ENCODE measurements at regions not wholly inside any gene's neighbourhood (a gene's known extent, or its start where the extent isn't known, plus 50 kb on each side); places are given as distances from the start of the nearest gene placed in this dataset.

GRCh38 chr4:115430024-115430423 is 316.6 kb upstream of the NDST4 start:
- Histone ChIP-seq H3K4me1 (ENCODE audit: control insufficient read depth, insufficient read depth, low read length) (no peaks in the 10 kb centered on the region), H3K4me3 (ENCODE audit: insufficient read depth, low read depth, low read length) (no peak overlapping the region), H3K36me3 (ENCODE audit: control insufficient read depth, insufficient read depth, low read length) (no peaks in the 10 kb centered on the region), H3K27me3 (ENCODE audit: control insufficient read depth, insufficient read depth, low read length, poor library complexity, severe bottlenecking) (no peaks in the 10 kb centered on the region), H3K9me3 (ENCODE audit: control insufficient read depth, low read length) (no peaks in the 10 kb centered on the region), H3K27ac (ENCODE audit: insufficient read depth, low read depth, low read length, poor library complexity, severe bottlenecking) (no peak overlapping the region)
- 100% methylated on average over 1 of the region's 3 CpGs for WGBS, 2 experiments

- H3K4me1 ChIP-seq (ENCODE audit: control insufficient read depth, insufficient read depth, low read length), result no peaks in the 10 kb centered on the region
These were observed 315.0 kb upstream of the NDST4 start for GRCh38 chr4:115428455-115428854.

DNA sequence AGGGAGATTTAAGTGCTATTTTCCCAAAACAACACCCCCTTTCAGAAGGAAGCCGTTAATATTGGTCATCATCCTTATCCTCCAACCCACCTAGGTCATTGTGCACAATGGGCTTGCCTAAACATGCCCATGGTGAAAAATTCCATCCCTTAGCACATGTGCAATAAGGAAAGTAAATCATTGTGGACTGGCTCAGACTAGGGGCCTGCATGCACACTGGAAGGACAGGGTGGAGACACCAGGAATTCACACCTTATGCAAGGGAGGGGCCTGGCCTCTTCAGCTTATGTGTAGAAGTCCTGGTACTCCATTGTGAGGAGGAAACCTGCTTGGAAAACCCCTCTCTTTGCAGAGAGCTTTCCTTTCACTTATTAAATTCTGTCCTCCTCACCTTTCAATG is 311.4 kb upstream of the NDST4 start:
- H3K36me3 ChIP-seq (ENCODE audit: control insufficient read depth, insufficient read depth, low read length), result no peaks in the 10 kb centered on the region
- WGBS, 2 experiments, result 94 to 100% methylated on average over 1 of the region's 1 CpG

More at GRCh38 chr4:115428455-115428854, 315.0 kb upstream of the NDST4 start:
- no peak overlapping the region for H3K4me3 ChIP-seq (ENCODE audit: insufficient read depth, low read depth, low read length)
- 91 to 94% methylated on average over 1 of the region's 1 CpG for WGBS, 2 experiments
- H3K27ac ChIP-seq (ENCODE audit: insufficient read depth, low read depth, low read length, poor library complexity, severe bottlenecking), result no peak overlapping the region
- H3K27me3 ChIP-seq (ENCODE audit: control insufficient read depth, insufficient read depth, low read length, poor library complexity, severe bottlenecking), result no peaks in the 10 kb centered on the region
- no peaks in the 10 kb centered on the region for H3K9me3 ChIP-seq (ENCODE audit: control insufficient read depth, low read length)
- H3K36me3 ChIP-seq (ENCODE audit: control insufficient read depth, insufficient read depth, low read length), result no peaks in the 10 kb centered on the region

DNA sequence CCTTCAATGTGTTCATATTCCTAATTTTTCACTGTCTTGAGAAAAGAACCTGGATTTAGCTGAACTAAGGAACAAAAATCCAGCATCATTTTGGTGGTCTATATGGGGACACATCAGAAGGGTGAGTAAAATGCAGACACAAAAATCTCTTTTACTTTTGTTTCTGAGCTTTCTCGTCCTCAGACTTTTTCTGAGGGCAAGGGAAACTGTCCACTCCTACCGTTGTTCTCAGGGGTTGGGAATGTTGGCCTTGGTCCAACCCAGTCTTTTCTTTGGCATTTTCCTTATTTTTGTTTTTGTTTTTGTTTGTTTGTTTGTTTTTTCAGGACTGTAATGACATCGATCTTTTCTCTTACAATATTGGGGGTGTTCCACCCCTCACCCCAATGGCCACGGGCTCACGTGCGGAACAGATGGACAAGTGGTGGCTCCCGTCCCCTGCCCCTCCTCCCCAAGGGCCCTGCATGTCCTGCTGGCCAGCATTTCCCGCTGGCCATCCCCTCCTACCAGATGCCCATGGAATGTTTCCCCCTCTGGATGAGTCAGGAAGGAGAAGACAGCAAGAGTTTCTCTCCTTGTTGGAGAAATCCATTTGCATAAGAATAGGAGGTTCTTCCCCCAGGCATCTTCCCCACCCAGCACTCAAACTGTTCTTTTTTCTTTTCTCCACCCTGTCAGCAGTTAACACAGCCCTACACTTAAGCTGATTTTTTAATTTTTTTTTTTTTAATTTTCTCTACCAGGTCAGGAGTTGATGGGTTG is 305.4 kb upstream of the NDST4 start:
- H3K36me3 ChIP-seq (ENCODE audit: control insufficient read depth, insufficient read depth, low read length), result no peaks in the 10 kb centered on the region
- no peak overlapping the region for H3K27ac ChIP-seq (ENCODE audit: insufficient read depth, low read depth, low read length, poor library complexity, severe bottlenecking)
- H3K9me3 ChIP-seq (ENCODE audit: control insufficient read depth, low read length), result no peaks in the 10 kb centered on the region
- no peaks in the 10 kb centered on the region for H3K4me1 ChIP-seq (ENCODE audit: control insufficient read depth, insufficient read depth, low read length)
- no peaks in the 10 kb centered on the region for H3K27me3 ChIP-seq (ENCODE audit: control insufficient read depth, insufficient read depth, low read length, poor library complexity, severe bottlenecking)
- WGBS, 2 experiments, result 85 to 86% methylated on average over 8 of the region's 8 CpGs
- H3K4me3 ChIP-seq (ENCODE audit: insufficient read depth, low read depth, low read length), result no peak overlapping the region

More for the DNA sequence above, 311.4 kb upstream of the NDST4 start:
- Histone ChIP-seq H3K4me1 (ENCODE audit: control insufficient read depth, insufficient read depth, low read length) (no peaks in the 10 kb centered on the region), H3K4me3 (ENCODE audit: insufficient read depth, low read depth, low read length) (no peak overlapping the region), H3K27me3 (ENCODE audit: control insufficient read depth, insufficient read depth, low read length, poor library complexity, severe bottlenecking) (no peaks in the 10 kb centered on the region), H3K9me3 (ENCODE audit: control insufficient read depth, low read length) (no peaks in the 10 kb centered on the region), H3K27ac (ENCODE audit: insufficient read depth, low read depth, low read length, poor library complexity, severe bottlenecking) (no peak overlapping the region)

DNA sequence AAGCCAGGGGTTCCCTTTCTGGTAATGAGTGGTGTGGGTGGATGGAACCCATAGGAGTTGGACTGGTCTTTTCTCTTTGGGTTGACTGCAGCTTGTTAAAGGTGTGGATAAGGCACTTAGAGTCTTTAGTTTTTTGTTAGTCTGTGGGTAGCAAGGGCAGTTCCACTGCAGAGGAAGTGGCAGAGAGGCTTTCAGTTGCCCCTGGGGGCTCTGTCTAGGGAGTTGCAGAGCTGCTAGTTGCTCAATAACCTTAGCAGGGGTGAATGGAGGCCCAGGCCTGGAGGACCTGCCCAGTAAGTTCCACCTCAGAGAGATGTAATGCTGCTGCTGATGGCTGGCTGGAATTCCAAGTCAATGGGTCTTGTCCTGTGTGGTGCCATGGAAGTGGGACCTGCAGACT is 282.6 kb upstream of the NDST4 start:
- no peaks in the 10 kb centered on the region for H3K27me3 ChIP-seq (ENCODE audit: control insufficient read depth, insufficient read depth, low read length, poor library complexity, severe bottlenecking)
- no peaks in the 10 kb centered on the region for H3K4me1 ChIP-seq (ENCODE audit: control insufficient read depth, insufficient read depth, low read length)
- no peaks in the 10 kb centered on the region for H3K9me3 ChIP-seq (ENCODE audit: control insufficient read depth, low read length)
- H3K4me3 ChIP-seq (ENCODE audit: insufficient read depth, low read depth, low read length), result no peak overlapping the region
- H3K27ac ChIP-seq (ENCODE audit: insufficient read depth, low read depth, low read length, poor library complexity, severe bottlenecking), result no peak overlapping the region
- no peaks in the 10 kb centered on the region for H3K36me3 ChIP-seq (ENCODE audit: control insufficient read depth, insufficient read depth, low read length)

- no peaks in the 10 kb centered on the region for H3K4me1 ChIP-seq (ENCODE audit: control insufficient read depth, insufficient read depth, low read length)
- H3K9me3 ChIP-seq (ENCODE audit: control insufficient read depth, low read length), result no peaks in the 10 kb centered on the region
- H3K36me3 ChIP-seq (ENCODE audit: control insufficient read depth, insufficient read depth, low read length), result no peaks in the 10 kb centered on the region
- H3K27me3 ChIP-seq (ENCODE audit: control insufficient read depth, insufficient read depth, low read length, poor library complexity, severe bottlenecking), result no peaks in the 10 kb centered on the region
- WGBS, 2 experiments, result 89 to 91% methylated on average over 2 of the region's 2 CpGs
- no peak overlapping the region for H3K4me3 ChIP-seq (ENCODE audit: insufficient read depth, low read depth, low read length)
- no peak overlapping the region for H3K27ac ChIP-seq (ENCODE audit: insufficient read depth, low read depth, low read length, poor library complexity, severe bottlenecking)
These were observed 263.4 kb upstream of the NDST4 start for GRCh38 chr4:115376866-115377265.

DNA sequence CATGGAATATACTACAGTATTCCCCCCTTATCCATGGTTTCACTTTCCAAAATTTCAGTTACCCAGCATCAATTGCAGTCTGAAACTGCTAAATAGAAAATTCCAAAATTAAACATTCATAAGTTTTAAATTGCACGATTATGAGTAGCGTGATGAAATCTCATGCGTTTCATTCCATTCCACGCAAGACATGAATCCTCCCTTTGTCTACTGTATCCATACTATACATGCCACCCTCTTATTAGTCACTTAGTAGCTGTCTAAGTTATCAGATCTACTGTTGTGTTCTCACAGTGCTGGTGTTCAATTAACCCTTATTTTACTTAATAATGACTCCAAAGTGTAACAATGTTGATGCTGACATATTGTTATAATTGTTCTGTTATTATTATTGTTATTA is 261.2 kb upstream of the NDST4 start:
- Histone ChIP-seq H3K27me3 (ENCODE audit: control insufficient read depth, insufficient read depth, low read length, poor library complexity, severe bottlenecking) (no peaks in the 10 kb centered on the region), H3K4me1 (ENCODE audit: control insufficient read depth, insufficient read depth, low read length) (no peaks in the 10 kb centered on the region), H3K9me3 (ENCODE audit: control insufficient read depth, low read length) (no peaks in the 10 kb centered on the region), H3K36me3 (ENCODE audit: control insufficient read depth, insufficient read depth, low read length) (no peaks in the 10 kb centered on the region), H3K27ac (ENCODE audit: insufficient read depth, low read depth, low read length, poor library complexity, severe bottlenecking) (no peak overlapping the region), H3K4me3 (ENCODE audit: insufficient read depth, low read depth, low read length) (no peak overlapping the region)
- 92 to 98% methylated on average over 4 of the region's 4 CpGs for WGBS, 2 experiments

DNA sequence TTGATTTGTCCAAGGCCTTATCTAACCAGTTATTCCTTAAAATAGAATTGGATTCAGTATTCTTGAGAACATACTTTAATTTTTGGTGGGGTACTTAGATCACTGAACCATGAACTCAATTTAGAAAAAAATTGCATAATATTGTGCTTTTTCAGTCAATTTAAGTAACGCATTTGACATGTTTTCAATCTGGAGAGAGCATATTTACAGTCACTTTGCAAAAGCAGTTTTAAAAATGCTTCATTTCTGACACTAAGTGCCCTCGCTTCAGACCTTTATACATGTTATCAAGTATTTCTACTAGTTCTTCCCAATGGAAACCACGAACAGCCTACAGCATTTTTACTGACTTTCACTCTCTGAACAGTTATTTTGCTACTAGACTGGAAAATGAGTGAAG is 257.1 kb upstream of the NDST4 start:
- H3K4me3 ChIP-seq (ENCODE audit: insufficient read depth, low read depth, low read length), result no peak overlapping the region
- H3K27me3 ChIP-seq (ENCODE audit: control insufficient read depth, insufficient read depth, low read length, poor library complexity, severe bottlenecking), result no peaks in the 10 kb centered on the region
- H3K4me1 ChIP-seq (ENCODE audit: control insufficient read depth, insufficient read depth, low read length), result no peaks in the 10 kb centered on the region
- H3K9me3 ChIP-seq (ENCODE audit: control insufficient read depth, low read length), result no peaks in the 10 kb centered on the region
- H3K36me3 ChIP-seq (ENCODE audit: control insufficient read depth, insufficient read depth, low read length), result no peaks in the 10 kb centered on the region
- WGBS, 2 experiments, result 95 to 97% methylated on average over 3 of the region's 3 CpGs
- no peak overlapping the region for H3K27ac ChIP-seq (ENCODE audit: insufficient read depth, low read depth, low read length, poor library complexity, severe bottlenecking)

DNA sequence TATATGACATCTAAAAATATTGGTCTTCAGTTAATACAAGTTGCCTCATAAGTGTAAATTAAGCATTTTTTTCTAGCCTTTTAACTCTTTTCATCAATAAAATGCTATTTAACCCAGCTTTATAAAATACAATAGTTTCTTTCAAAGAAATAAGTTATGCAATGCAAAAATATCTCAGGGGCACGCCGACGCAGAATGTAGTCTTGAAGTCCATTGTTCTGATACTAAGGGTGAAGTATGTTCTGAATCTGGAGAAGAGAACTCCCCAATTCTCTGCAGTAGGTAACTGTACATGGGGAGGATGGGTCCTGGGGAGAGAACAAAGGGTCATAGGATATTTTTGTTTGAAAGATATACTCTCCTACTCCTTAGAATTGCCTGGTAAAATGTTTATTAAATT is 256.6 kb upstream of the NDST4 start:
- 96 to 100% methylated on average over 3 of the region's 3 CpGs for WGBS, 2 experiments
- no peaks in the 10 kb centered on the region for H3K9me3 ChIP-seq (ENCODE audit: control insufficient read depth, low read length)
- no peak overlapping the region for H3K4me3 ChIP-seq (ENCODE audit: insufficient read depth, low read depth, low read length)
- no peaks in the 10 kb centered on the region for H3K4me1 ChIP-seq (ENCODE audit: control insufficient read depth, insufficient read depth, low read length)
- H3K36me3 ChIP-seq (ENCODE audit: control insufficient read depth, insufficient read depth, low read length), result no peaks in the 10 kb centered on the region
- no peak overlapping the region for H3K27ac ChIP-seq (ENCODE audit: insufficient read depth, low read depth, low read length, poor library complexity, severe bottlenecking)
- H3K27me3 ChIP-seq (ENCODE audit: control insufficient read depth, insufficient read depth, low read length, poor library complexity, severe bottlenecking), result no peaks in the 10 kb centered on the region

- H3K27ac ChIP-seq (ENCODE audit: insufficient read depth, low read depth, low read length, poor library complexity, severe bottlenecking), result no peak overlapping the region
- H3K4me1 ChIP-seq (ENCODE audit: control insufficient read depth, insufficient read depth, low read length), result no peaks in the 10 kb centered on the region
- H3K36me3 ChIP-seq (ENCODE audit: control insufficient read depth, insufficient read depth, low read length), result no peaks in the 10 kb centered on the region
- H3K9me3 ChIP-seq (ENCODE audit: control insufficient read depth, low read length), result no peaks in the 10 kb centered on the region
- no peak overlapping the region for H3K4me3 ChIP-seq (ENCODE audit: insufficient read depth, low read depth, low read length)
- H3K27me3 ChIP-seq (ENCODE audit: control insufficient read depth, insufficient read depth, low read length, poor library complexity, severe bottlenecking), result no peaks in the 10 kb centered on the region
- 94% methylated on average over 4 of the region's 4 CpGs for WGBS, 2 experiments
These were observed 253.0 kb upstream of the NDST4 start for GRCh38 chr4:115366390-115366789.

GRCh38 chr4:115365185-115365584 is 251.8 kb upstream of the NDST4 start:
- Histone ChIP-seq H3K9me3 (ENCODE audit: control insufficient read depth, low read length) (no peaks in the 10 kb centered on the region), H3K4me1 (ENCODE audit: control insufficient read depth, insufficient read depth, low read length) (no peaks in the 10 kb centered on the region), H3K27me3 (ENCODE audit: control insufficient read depth, insufficient read depth, low read length, poor library complexity, severe bottlenecking) (no peaks in the 10 kb centered on the region), H3K4me3 (ENCODE audit: insufficient read depth, low read depth, low read length) (no peak overlapping the region), H3K36me3 (ENCODE audit: control insufficient read depth, insufficient read depth, low read length) (no peaks in the 10 kb centered on the region), H3K27ac (ENCODE audit: insufficient read depth, low read depth, low read length, poor library complexity, severe bottlenecking) (no peak overlapping the region)
- 81 to 84% methylated on average over 3 of the region's 3 CpGs for WGBS, 2 experiments

Measured in ectodermal cell (in vitro differentiated cells).